CD8-positive, alpha-beta memory T cell (primary cell): ENCODE measurements at regions not wholly inside any gene's neighbourhood (a gene's known extent, or its start where the extent isn't known, plus 50 kb on each side); places are given as distances from the start of the nearest gene placed in this dataset.
"Not testable (repeated sequence)": the region's sequence is repeated elsewhere in the genome, so short reads cannot be mapped to it uniquely, and the experiment has no call there.

ENCODE experiments used
- CTCF ChIA-PET: fragments of 350-600 bp; sonication (Branson Sonifier 250); formaldehyde crosslinking; loops from one replicate; lab custom pipeline; 2021; ENCODE audit warnings: antibody characterized with exemption; lab: Charles Lee
- POLR2A ChIA-PET: fragments of 350-600 bp; sonication (Branson Sonifier 250); formaldehyde crosslinking; loops from one replicate; lab custom pipeline; 2021; ENCODE audit warnings: antibody characterized with exemption; lab: Charles Lee
- DNase-seq, 5 donors: peaks; one replicate each; pipeline versions ENCODE4 v3.0.0 to v3.0.0-alpha.2; 2020 to 2022; ENCODE audit warnings: mixed read lengths in 1 of 5
- H3K27ac ChIP-seq: one replicate; pipeline ENCODE4 v1.7.0; 2013; ENCODE audit warnings: low read depth, mild to moderate bottlenecking, low read length, moderate library complexity
- H3K27me3 ChIP-seq: 2 replicates; pipeline ENCODE4 v1.7.0; 2013; ENCODE audit warnings: low read length, mild to moderate bottlenecking; ENCODE audit not compliant: insufficient read depth, poor library complexity, severe bottlenecking
- H3K36me3 ChIP-seq: 2 replicates; pipeline ENCODE4 v1.7.0; 2013; ENCODE audit warnings: mild to moderate bottlenecking, low read length, moderate library complexity; ENCODE audit not compliant: insufficient read depth
- H3K4me1 ChIP-seq: 2 replicates; pipeline ENCODE4 v1.7.0; 2013; ENCODE audit warnings: mild to moderate bottlenecking, low read length, moderate library complexity; ENCODE audit not compliant: insufficient read depth
- H3K4me3 ChIP-seq: 2 replicates; pipeline ENCODE4 v1.7.0; 2013; ENCODE audit warnings: mild to moderate bottlenecking, low read length
- H3K9me3 ChIP-seq: 2 replicates; pipeline ENCODE4 v1.7.0; 2013; ENCODE audit warnings: mild to moderate bottlenecking, low read length
- H3K27ac Mint-ChIP-seq, 8 donors: one replicate each; pipeline ENCODE4 v1.8.0; 2020 to 2021; ENCODE audit warnings: mixed read lengths in 8 of 8, mild to moderate bottlenecking in 6 of 8, inconsistent platforms in 3 of 8, moderate library complexity in 3 of 8
- H3K27me3 Mint-ChIP-seq, 2 donors: one replicate each; pipeline ENCODE4 v1.8.0; 2020 to 2021; ENCODE audit warnings: mixed read lengths in 2 of 2, mild to moderate bottlenecking in 1 of 2, moderate library complexity in 1 of 2
- H3K36me3 Mint-ChIP-seq, 3 donors: one replicate each; pipeline ENCODE4 v1.8.0; 2020 to 2021; ENCODE audit warnings: mixed read lengths in 3 of 3, inconsistent platforms in 1 of 3, mild to moderate bottlenecking in 1 of 3
- H3K4me1 Mint-ChIP-seq, 3 donors: one replicate each; pipeline ENCODE4 v1.8.0; 2020 to 2021; ENCODE audit warnings: mixed read lengths in 3 of 3, inconsistent platforms in 1 of 3, mild to moderate bottlenecking in 1 of 3
- H3K4me3 Mint-ChIP-seq, 7 donors: one replicate each; pipeline ENCODE4 v1.8.0; 2020 to 2021; ENCODE audit warnings: mixed read lengths in 7 of 7, mild to moderate bottlenecking in 6 of 7, moderate library complexity in 4 of 7, inconsistent platforms in 2 of 7
- H3K9me3 Mint-ChIP-seq, 5 donors: one replicate each; pipeline ENCODE4 v1.8.0; 2020 to 2022; ENCODE audit warnings: mixed read lengths in 5 of 5, mild to moderate bottlenecking in 3 of 5, moderate library complexity in 2 of 5, inconsistent platforms in 1 of 5

DNA sequence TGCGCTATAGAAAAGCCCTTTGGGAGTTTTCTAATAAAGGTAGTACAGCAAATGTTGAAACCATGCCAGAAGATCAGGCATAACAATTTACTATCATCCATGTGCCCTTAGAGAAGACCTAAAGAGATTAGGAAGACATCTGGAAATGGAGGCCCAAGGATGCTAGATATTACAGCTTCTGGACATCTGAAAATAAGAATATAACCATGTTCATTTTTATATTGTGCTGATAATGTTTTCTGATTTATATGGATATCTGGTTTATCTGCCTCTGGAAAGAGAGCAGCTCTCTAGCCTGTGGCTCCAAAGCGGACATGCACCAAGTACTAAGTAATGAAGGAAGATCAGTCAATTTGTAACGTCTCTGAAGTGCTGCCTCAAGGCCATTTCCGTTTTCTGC is 478.0 kb upstream of the DDX18 start:
- Mint-ChIP-seq H3K36me3 (no peaks in the 10 kb centered on the region), H3K27me3 (no peaks in the 10 kb centered on the region), H3K9me3 (peaks cover 0 to 12% (median 5%) of the 10 kb centered on the region in 5 donors), H3K4me1 (no peaks in the 10 kb centered on the region), H3K4me3 (no peak overlapping the region), H3K27ac (no peak overlapping the region)
- CTCF ChIA-PET: no interaction called here
- Histone ChIP-seq H3K4me1 (no peaks in the 10 kb centered on the region), H3K9me3 (no peaks in the 10 kb centered on the region), H3K27me3 (no peaks in the 10 kb centered on the region), H3K27ac (no peak overlapping the region), H3K4me3 (no peak overlapping the region), H3K36me3 (no peaks in the 10 kb centered on the region)
- POLR2A ChIA-PET: no interaction called here
- DNase-seq: no peak

DNA sequence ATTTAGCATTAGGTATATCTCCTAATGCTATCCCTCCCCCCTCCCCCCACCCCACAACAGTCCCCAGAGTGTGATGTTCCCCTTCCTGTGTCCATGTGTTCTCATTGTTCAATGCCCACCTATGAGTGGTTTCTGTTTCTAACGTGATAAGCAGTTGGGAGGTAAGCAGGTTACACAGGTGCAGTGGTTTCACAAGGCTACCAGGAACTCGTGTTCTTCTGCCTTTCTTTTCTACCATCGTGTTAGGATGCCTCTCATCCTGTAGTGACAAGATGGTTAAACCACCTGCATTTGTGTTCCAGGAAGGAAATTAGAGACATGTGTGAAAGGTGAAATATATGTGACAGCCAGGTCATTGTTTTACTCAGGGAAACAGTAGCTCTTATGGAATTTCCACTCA is 476.5 kb upstream of the DDX18 start:
- H3K27me3 ChIP-seq, H3K27me3 Mint-ChIP-seq, H3K36me3 Mint-ChIP-seq, H3K27ac Mint-ChIP-seq, H3K4me3 ChIP-seq, CTCF ChIA-PET, H3K36me3 ChIP-seq, H3K27ac ChIP-seq, H3K4me3 Mint-ChIP-seq, DNase-seq, H3K4me1 Mint-ChIP-seq, POLR2A ChIA-PET, H3K9me3 ChIP-seq, H3K4me1 ChIP-seq: not testable (repeated sequence)
- peaks cover 0 to 12% (median 6%) of the 10 kb centered on the region in 5 donors for H3K9me3 Mint-ChIP-seq

DNA sequence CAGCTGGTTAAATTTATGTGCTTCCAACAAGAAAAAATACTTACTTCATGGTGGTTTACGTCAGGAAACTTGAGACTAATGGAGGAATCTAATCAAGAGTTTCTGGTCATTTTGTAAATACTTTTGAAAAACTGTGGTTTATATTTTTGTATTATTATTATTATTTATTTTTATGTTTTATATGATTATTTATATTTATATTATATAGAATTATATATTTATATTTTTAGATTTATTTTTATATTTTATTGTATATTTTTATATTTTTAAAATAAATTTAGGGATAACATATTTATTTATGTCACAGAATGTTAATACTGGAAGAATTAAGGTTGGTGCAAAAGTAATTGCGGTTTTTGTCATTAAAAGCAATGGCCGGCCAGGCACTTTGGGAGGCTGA is 474.5 kb upstream of the DDX18 start:
- Mint-ChIP-seq H3K27me3 (no peaks in the 10 kb centered on the region), H3K4me1 (no peaks in the 10 kb centered on the region), H3K4me3 (no peak overlapping the region), H3K27ac (no peak overlapping the region), H3K36me3 (no peaks in the 10 kb centered on the region), H3K9me3 (peaks cover 0 to 12% (median 5%) of the 10 kb centered on the region in 5 donors)
- no peaks in the 10 kb centered on the region for H3K36me3 ChIP-seq
- no peak overlapping the region for H3K4me3 ChIP-seq
- no peaks in the 10 kb centered on the region for H3K9me3 ChIP-seq
- no peaks in the 10 kb centered on the region for H3K4me1 ChIP-seq
- no peak for DNase-seq
- no peaks in the 10 kb centered on the region for H3K27me3 ChIP-seq
- H3K27ac ChIP-seq: no peak overlapping the region
- ChIA-PET CTCF (no interaction called here), POLR2A (no interaction called here)

DNA sequence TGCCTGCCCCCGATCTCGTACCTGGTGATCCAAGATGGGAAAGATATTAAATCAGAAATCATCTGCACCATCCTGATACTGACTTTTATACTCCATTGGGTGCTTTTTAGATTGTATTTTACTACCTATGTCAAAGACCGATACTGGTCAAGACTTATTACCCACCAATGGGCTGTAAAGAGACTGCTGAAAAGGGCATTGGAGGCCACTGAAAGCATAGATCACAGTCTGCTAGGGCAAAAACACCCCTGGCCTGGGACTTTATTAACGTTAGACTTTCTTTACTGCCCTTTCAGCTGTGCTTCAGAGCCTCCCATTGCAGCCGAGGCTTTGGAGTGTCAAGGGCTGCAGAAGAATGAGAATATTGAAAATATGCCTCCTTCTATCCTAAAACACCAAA is 472.8 kb upstream of the DDX18 start:
- Mint-ChIP-seq H3K9me3 (peaks cover 0 to 11% (median 9%) of the 10 kb centered on the region in 5 donors), H3K36me3 (no peaks in the 10 kb centered on the region), H3K4me3 (no peak overlapping the region), H3K4me1 (no peaks in the 10 kb centered on the region), H3K27me3 (no peaks in the 10 kb centered on the region), H3K27ac (no peak overlapping the region)
- DNase-seq: no peak
- Histone ChIP-seq H3K4me1 (no peaks in the 10 kb centered on the region), H3K9me3 (no peaks in the 10 kb centered on the region), H3K27me3 (no peaks in the 10 kb centered on the region), H3K36me3 (no peaks in the 10 kb centered on the region), H3K4me3 (no peak overlapping the region), H3K27ac (no peak overlapping the region)
- ChIA-PET POLR2A (no interaction called here), CTCF (no interaction called here)

DNA sequence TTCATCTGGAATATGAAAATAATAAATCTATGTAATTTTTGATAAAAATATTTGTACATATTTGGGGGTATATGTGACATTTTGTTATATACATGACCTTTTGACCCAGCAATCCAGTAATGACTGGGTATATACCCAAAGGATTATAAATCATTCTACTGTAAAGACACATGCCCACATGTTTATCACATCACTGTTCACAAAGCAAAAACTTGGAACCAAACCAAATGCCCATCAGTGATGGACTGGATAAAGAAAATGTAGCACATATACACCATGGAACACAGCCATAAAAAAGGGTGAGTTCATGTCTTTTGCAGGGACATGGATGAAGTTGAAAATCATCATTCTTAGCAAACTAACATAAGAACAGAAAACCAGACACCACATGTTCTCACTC is 472.1 kb upstream of the DDX18 start:
- Histone ChIP-seq H3K27ac (no peak overlapping the region), H3K4me3 (no peak overlapping the region), H3K4me1 (no peaks in the 10 kb centered on the region), H3K9me3 (no peaks in the 10 kb centered on the region), H3K27me3 (no peaks in the 10 kb centered on the region), H3K36me3 (no peaks in the 10 kb centered on the region)
- CTCF ChIA-PET: no interaction called here
- Mint-ChIP-seq H3K27me3 (no peaks in the 10 kb centered on the region), H3K4me1 (no peaks in the 10 kb centered on the region), H3K4me3 (no peak overlapping the region), H3K27ac (no peak overlapping the region), H3K36me3 (no peaks in the 10 kb centered on the region), H3K9me3 (peaks cover 0 to 11% (median 5%) of the 10 kb centered on the region in 5 donors)
- no peak for DNase-seq
- POLR2A ChIA-PET: no interaction called here

DNA sequence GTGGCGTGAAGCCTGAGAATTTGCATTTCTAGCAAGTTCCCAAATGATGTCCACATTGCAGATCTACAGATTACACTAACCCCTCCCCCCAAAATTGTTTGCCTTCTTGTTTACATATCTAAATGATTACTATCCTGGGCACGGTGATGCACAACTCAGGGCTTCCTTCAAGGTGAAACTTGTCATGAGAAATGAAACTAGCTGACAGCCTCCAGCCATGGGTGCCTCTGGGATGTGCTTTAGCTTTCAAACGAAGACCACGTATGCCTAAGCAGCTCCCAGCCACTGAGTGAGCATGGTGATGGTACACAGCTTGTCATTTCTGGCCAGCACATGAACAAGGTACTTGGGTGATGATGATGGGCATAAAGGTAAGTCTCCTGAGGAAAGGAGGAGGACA is 464.8 kb upstream of the DDX18 start:
- H3K4me3 Mint-ChIP-seq: no peak overlapping the region
- H3K4me1 ChIP-seq: no peaks in the 10 kb centered on the region
- H3K9me3 Mint-ChIP-seq: peaks cover 2 to 15% (median 8%) of the 10 kb centered on the region in 5 donors
- H3K4me3 ChIP-seq: no peak overlapping the region
- H3K9me3 ChIP-seq: no peaks in the 10 kb centered on the region
- no peak overlapping the region for H3K27ac ChIP-seq
- no peak overlapping the region for H3K27ac Mint-ChIP-seq
- H3K4me1 Mint-ChIP-seq: no peaks in the 10 kb centered on the region
- no peaks in the 10 kb centered on the region for H3K36me3 ChIP-seq
- DNase-seq: no peak
- CTCF ChIA-PET: no interaction called here
- no peaks in the 10 kb centered on the region for H3K27me3 ChIP-seq
- H3K36me3 Mint-ChIP-seq: no peaks in the 10 kb centered on the region
- H3K27me3 Mint-ChIP-seq: no peaks in the 10 kb centered on the region
- POLR2A ChIA-PET: no interaction called here

DNA sequence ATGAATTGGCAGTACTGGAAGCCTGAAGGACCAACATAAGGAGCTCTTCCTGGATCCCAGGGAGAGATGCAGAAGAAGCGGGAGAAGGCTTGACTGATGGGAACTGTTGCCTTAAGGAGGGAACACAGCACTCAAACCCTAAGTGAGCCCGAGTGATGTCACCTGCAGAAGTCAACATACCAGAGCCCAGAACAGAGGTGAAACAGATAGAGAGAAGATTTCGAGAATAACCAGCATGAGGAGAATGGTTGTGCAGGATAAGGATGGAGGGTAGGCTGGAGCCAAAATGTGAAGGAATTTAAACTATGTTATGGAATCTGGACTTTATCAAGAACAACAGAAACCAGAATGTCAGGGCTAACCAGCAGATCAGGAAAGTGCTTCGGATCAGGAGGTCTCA is 463.1 kb upstream of the DDX18 start:
- no peak for DNase-seq
- Mint-ChIP-seq H3K4me1 (no peaks in the 10 kb centered on the region), H3K27ac (no peak overlapping the region), H3K27me3 (no peaks in the 10 kb centered on the region), H3K36me3 (no peaks in the 10 kb centered on the region), H3K4me3 (no peak overlapping the region), H3K9me3 (peaks cover 2 to 15% (median 7%) of the 10 kb centered on the region in 5 donors)
- CTCF ChIA-PET: no interaction called here
- H3K4me1 ChIP-seq: no peaks in the 10 kb centered on the region
- H3K27me3 ChIP-seq: no peaks in the 10 kb centered on the region
- H3K9me3 ChIP-seq: no peaks in the 10 kb centered on the region
- no peak overlapping the region for H3K27ac ChIP-seq
- no peaks in the 10 kb centered on the region for H3K36me3 ChIP-seq
- no peak overlapping the region for H3K4me3 ChIP-seq
- POLR2A ChIA-PET: no interaction called here

DNA sequence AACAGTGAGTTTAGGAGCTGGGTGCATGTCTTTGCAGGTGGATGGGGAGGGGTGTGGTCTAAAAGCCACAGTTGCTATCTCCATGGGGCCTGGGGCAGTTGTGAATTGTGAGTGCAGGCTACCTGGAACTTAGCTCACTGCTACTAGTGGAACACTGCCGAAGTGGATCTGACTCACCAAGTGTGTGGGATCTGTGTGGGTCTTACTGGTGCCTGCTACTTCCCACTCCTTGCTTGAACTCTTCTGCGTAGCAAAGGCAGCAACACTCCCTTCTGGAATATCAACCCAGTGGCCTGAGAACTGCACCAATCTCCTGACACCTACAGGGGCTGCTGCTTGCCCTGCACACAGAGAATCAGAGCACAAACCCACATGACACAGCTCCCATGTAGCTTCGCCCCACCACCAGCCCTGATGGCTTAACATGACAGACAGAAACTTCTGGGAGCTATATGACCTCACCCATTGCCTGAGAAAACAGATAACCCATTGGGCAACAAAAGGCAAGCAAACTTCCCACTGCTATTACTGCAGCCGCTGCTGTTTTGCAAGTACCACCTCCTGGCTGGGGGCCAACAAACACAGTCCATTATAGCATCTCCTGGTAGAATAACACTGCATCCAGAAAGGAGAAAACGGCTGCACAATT is 455.1 kb upstream of the DDX18 start:
- DNase-seq: no peak
- H3K4me1 ChIP-seq: no peaks in the 10 kb centered on the region
- no peak overlapping the region for H3K4me3 ChIP-seq
- Mint-ChIP-seq H3K27ac (no peak overlapping the region), H3K27me3 (no peaks in the 10 kb centered on the region), H3K36me3 (no peaks in the 10 kb centered on the region), H3K4me1 (no peaks in the 10 kb centered on the region), H3K4me3 (no peak overlapping the region), H3K9me3 (peaks cover 9 to 37% (median 13%) of the 10 kb centered on the region in 5 donors)
- POLR2A ChIA-PET: no interaction called here
- CTCF ChIA-PET: no interaction called here
- no peaks in the 10 kb centered on the region for H3K36me3 ChIP-seq
- H3K27me3 ChIP-seq: no peaks in the 10 kb centered on the region
- H3K9me3 ChIP-seq: no peaks in the 10 kb centered on the region
- no peak overlapping the region for H3K27ac ChIP-seq

DNA sequence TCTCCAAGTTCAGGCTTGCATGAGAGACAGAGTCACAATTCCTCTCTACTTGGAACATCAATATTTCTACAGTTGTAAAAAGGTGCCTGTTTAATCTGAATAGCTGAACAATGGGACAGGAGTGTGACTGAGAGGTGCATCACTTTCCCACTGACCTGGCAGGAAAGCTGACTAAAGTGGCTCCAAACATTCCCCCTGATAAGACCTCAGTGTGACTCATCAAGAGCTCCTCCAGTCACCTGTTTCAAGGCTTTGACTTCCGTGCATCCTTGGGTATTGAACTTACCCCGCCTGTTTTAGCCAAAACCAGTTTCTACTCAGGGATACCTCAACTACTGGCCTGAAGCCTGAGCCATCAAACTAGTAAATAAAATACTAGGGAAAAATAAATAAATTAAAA is 453.9 kb upstream of the DDX18 start:
- Histone ChIP-seq H3K36me3 (no peaks in the 10 kb centered on the region), H3K27ac (no peak overlapping the region), H3K4me1 (no peaks in the 10 kb centered on the region), H3K27me3 (no peaks in the 10 kb centered on the region), H3K9me3 (no peaks in the 10 kb centered on the region), H3K4me3 (no peak overlapping the region)
- Mint-ChIP-seq H3K4me1 (no peaks in the 10 kb centered on the region), H3K27ac (no peak overlapping the region), H3K4me3 (no peak overlapping the region), H3K36me3 (no peaks in the 10 kb centered on the region), H3K9me3 (peaks cover 12 to 37% (median 18%) of the 10 kb centered on the region in 5 donors), H3K27me3 (no peaks in the 10 kb centered on the region)
- no peak for DNase-seq
- CTCF ChIA-PET: no interaction called here
- POLR2A ChIA-PET: no interaction called here
